WTC11 (cell line): ENCODE measurements at regions not wholly inside any gene's neighbourhood (a gene's known extent, or its start where the extent isn't known, plus 50 kb on each side); places are given as distances from the start of the nearest gene placed in this dataset.

Source experiments
- ATAC-seq: fragments of 200-7000 bp; cut with Tn5 transposase; 2 replicates; pipeline ENCODE4 v1.10.0; 2021; ENCODE audit warnings: mild to moderate bottlenecking, moderate library complexity
- CTCF ChIA-PET: fragments of 300-600 bp; sonication (Branson Sonifier 250); formaldehyde crosslinking; loops from one replicate; lab custom pipeline; 2021; ENCODE audit warnings: antibody characterized with exemption; lab: Charles Lee
- POLR2A ChIA-PET: fragments of 350-600 bp; sonication (Branson Sonifier 250); formaldehyde crosslinking; loops from one replicate; lab custom pipeline; 2021; ENCODE audit warnings: antibody characterized with exemption; lab: Charles Lee
- DNase-seq: peaks from one replicate; pipeline ENCODE4 v3.0.0; 2021; ENCODE audit warnings: low spot score
- H3K27ac Mint-ChIP-seq: 2 replicates; pipeline ENCODE4 v1.8.0; 2021; ENCODE audit warnings: mixed read lengths
- H3K27me3 Mint-ChIP-seq: 2 replicates; pipeline ENCODE4 v1.8.0; 2021; ENCODE audit warnings: low read depth, mild to moderate bottlenecking, moderate library complexity, mixed read lengths
- H3K36me3 Mint-ChIP-seq: 2 replicates; pipeline ENCODE4 v1.8.0; 2021; ENCODE audit warnings: mixed read lengths
- H3K4me1 Mint-ChIP-seq: 2 replicates; pipeline ENCODE4 v1.8.0; 2022; ENCODE audit warnings: mixed read lengths
- H3K4me3 Mint-ChIP-seq: 2 replicates; pipeline ENCODE4 v1.8.0; 2021; ENCODE audit warnings: mild to moderate bottlenecking, moderate library complexity, mixed read lengths
- H3K9me3 Mint-ChIP-seq: 2 replicates; pipeline ENCODE4 v1.8.0; 2021; ENCODE audit warnings: mixed read lengths
- ATF3 ChIP-seq: sonication (generic); formaldehyde crosslinking; conservative IDR thresholded peaks from 2 replicates; pipeline ENCODE4 v1.8.1; 2022; ENCODE audit warnings: mild to moderate bottlenecking, missing genetic modification reagents
- CREM ChIP-seq: sonication (generic); formaldehyde crosslinking; IDR thresholded peaks from 2 replicates; pipeline ENCODE4 v1.8.1; 2022; ENCODE audit warnings: mild to moderate bottlenecking, missing genetic modification reagents, moderate library complexity
- CTCF ChIP-seq: fragments of 200-600 bp; IDR thresholded peaks from 2 replicates; pipeline ENCODE4 v1.8.0; 2022; ENCODE audit warnings: antibody characterized with exemption
- ELF4 ChIP-seq: sonication (generic); formaldehyde crosslinking; IDR thresholded peaks from 2 replicates; pipeline ENCODE4 v1.8.1; 2022; ENCODE audit warnings: low read depth, mild to moderate bottlenecking, moderate library complexity, missing genetic modification reagents
- FOXP1 ChIP-seq: sonication (generic); formaldehyde crosslinking; IDR thresholded peaks from 2 replicates; pipeline ENCODE4 v1.8.0; 2022; ENCODE audit warnings: missing genetic modification reagents, mild to moderate bottlenecking, moderate library complexity, borderline replicate concordance
- HMGXB4 ChIP-seq: sonication (generic); formaldehyde crosslinking; IDR thresholded peaks from 2 replicates; pipeline ENCODE4 v1.8.1; 2023; ENCODE audit warnings: mild to moderate bottlenecking, moderate library complexity, missing genetic modification reagents
- IRF2 ChIP-seq: sonication (generic); formaldehyde crosslinking; IDR thresholded peaks from 2 replicates; pipeline ENCODE4 v1.8.0; 2022; ENCODE audit warnings: low read depth, missing genetic modification reagents, borderline replicate concordance
- JUN ChIP-seq: sonication (generic); formaldehyde crosslinking; IDR thresholded peaks from 2 replicates; pipeline ENCODE4 v1.8.0; 2023; ENCODE audit warnings: mild to moderate bottlenecking, missing genetic modification reagents
- KAT7 ChIP-seq: sonication (generic); formaldehyde crosslinking; IDR thresholded peaks from 2 replicates; pipeline ENCODE4 v1.8.1; 2023; ENCODE audit warnings: missing genetic modification reagents, mild to moderate bottlenecking, borderline replicate concordance
- PREB ChIP-seq: sonication (generic); formaldehyde crosslinking; IDR thresholded peaks from 2 replicates; pipeline ENCODE4 v1.8.1; 2022; ENCODE audit warnings: mild to moderate bottlenecking, missing genetic modification reagents, moderate library complexity, borderline replicate concordance
- PRRX2 ChIP-seq: fragments of 250-450 bp; sonication (Bioruptor Pico); IDR thresholded peaks from 2 replicates; pipeline ENCODE4 v1.8.0; 2021; ENCODE audit warnings: mild to moderate bottlenecking
- SMAD3 ChIP-seq: sonication (generic); formaldehyde crosslinking; IDR thresholded peaks from 2 replicates; pipeline ENCODE4 v1.8.0; 2022; ENCODE audit warnings: missing genetic modification reagents, mild to moderate bottlenecking, borderline replicate concordance
- SP1 ChIP-seq: sonication (generic); formaldehyde crosslinking; conservative IDR thresholded peaks from 2 replicates; pipeline ENCODE4 v1.8.1; 2022; ENCODE audit warnings: missing genetic modification reagents
- ZMAT4 ChIP-seq: fragments of 250-450 bp; sonication (Bioruptor Pico); IDR thresholded peaks from 2 replicates; pipeline ENCODE4 v1.9.0; 2021; ENCODE audit warnings: mild to moderate bottlenecking
- ZNF138 ChIP-seq: sonication (generic); formaldehyde crosslinking; conservative IDR thresholded peaks from 2 replicates; pipeline ENCODE4 v1.8.1; 2022; ENCODE audit warnings: mild to moderate bottlenecking, moderate library complexity, missing genetic modification reagents
- ZNF396 ChIP-seq: fragments of 250-450 bp; sonication (Bioruptor Pico); IDR thresholded peaks from 2 replicates; pipeline ENCODE4 v1.8.0; 2021; ENCODE audit warnings: mild to moderate bottlenecking, moderate library complexity, borderline replicate concordance
- ZNF423 ChIP-seq: fragments of 250-450 bp; sonication (Bioruptor Pico); IDR thresholded peaks from 2 replicates; pipeline ENCODE4 v2.1.2; 2022; ENCODE audit warnings: mild to moderate bottlenecking, moderate library complexity
- ZNF512 ChIP-seq: sonication (generic); formaldehyde crosslinking; IDR thresholded peaks from 2 replicates; pipeline ENCODE4 v1.8.1; 2022; ENCODE audit warnings: missing genetic modification reagents, borderline replicate concordance
- ZNF532 ChIP-seq: fragments of 250-450 bp; sonication (Bioruptor Pico); IDR thresholded peaks from 2 replicates; pipeline ENCODE4 v1.9.0; 2021; ENCODE audit warnings: mild to moderate bottlenecking, borderline replicate concordance

GRCh38 chr4:173475751-173476150, 54.3 kb downstream of the HAND2 start:
- ChIA-PET CTCF (no interaction called here), POLR2A (no interaction called here)
- no peak overlapping the region for H3K4me3 Mint-ChIP-seq
- TF ChIP-seq CREM (CRISPR knock-in tag) (no peak), JUN (CRISPR knock-in tag) (no peak), SP1 (no peak), ZNF512 (CRISPR knock-in tag) (no peak), PREB (CRISPR knock-in tag) (no peak), KAT7 (no peak), CTCF (no peak), PRRX2 (no peak), ATF3 (no peak), SMAD3 (CRISPR knock-in tag) (no peak), FOXP1 (no peak), ELF4 (CRISPR knock-in tag) (no peak), IRF2 (no peak), ZNF532 (CRISPR knock-in tag) (no peak), ZNF138 (CRISPR knock-in tag) (no peak), ZNF423 (CRISPR knock-in tag) (no peak), HMGXB4 (no peak), ZNF396 (CRISPR knock-in tag) (no peak), ZMAT4 (CRISPR knock-in tag) (no peak)
- no peaks in the 10 kb centered on the region for H3K36me3 Mint-ChIP-seq
- H3K9me3 Mint-ChIP-seq: no peaks in the 10 kb centered on the region
- ATAC-seq (no peak), DNase-seq (no peak)
- H3K27ac Mint-ChIP-seq: no peak overlapping the region
- H3K27me3 Mint-ChIP-seq: no peaks in the 10 kb centered on the region
- H3K4me1 Mint-ChIP-seq: peaks cover 5% of the 10 kb centered on the region
